Natural killer cell (primary cell): ENCODE measurements at regions not wholly inside any gene's neighbourhood (a gene's known extent, or its start where the extent isn't known, plus 50 kb on each side); places are given as distances from the start of the nearest gene placed in this dataset.

Experiments used
- ATAC-seq, 3 donors: fragments of 150-1000 bp in 2 of 3; fragments of 200-7000 bp in 1 of 3; cut with Tn5 transposase; 1 replicate in 1 of 3; 2 replicates in 2 of 3; pipeline ENCODE4 v1.10.0; 2021; ENCODE audit warnings: mild to moderate bottlenecking in 2 of 3, moderate library complexity in 2 of 3
- DNase-seq, 2 donors: peaks; one replicate each; pipeline versions ENCODE4 v3.0.0 to v3.0.0-alpha.2; 2013 to 2021; ENCODE audit warnings: mixed read lengths in 1 of 2
- H3K27ac ChIP-seq: one replicate; pipeline ENCODE4 v1.5.1; 2013; ENCODE audit warnings: mild to moderate bottlenecking, low read length
- H3K27me3 ChIP-seq: one replicate; pipeline ENCODE4 v1.6.1; 2013; ENCODE audit warnings: low read length; ENCODE audit not compliant: control insufficient read depth, insufficient read depth
- H3K36me3 ChIP-seq: one replicate; pipeline ENCODE4 v1.6.1; 2013; ENCODE audit warnings: low read length; ENCODE audit not compliant: control insufficient read depth, insufficient read depth
- H3K4me1 ChIP-seq: one replicate; pipeline ENCODE4 v1.6.1; 2013; ENCODE audit warnings: low read length; ENCODE audit not compliant: control insufficient read depth, insufficient read depth
- H3K4me3 ChIP-seq: one replicate; pipeline ENCODE4 v1.5.1; 2013; ENCODE audit warnings: low read length
- H3K9me3 ChIP-seq: one replicate; pipeline ENCODE4 v1.6.1; 2013; ENCODE audit warnings: low read length; ENCODE audit not compliant: control insufficient read depth, insufficient read depth
- H3K27ac Mint-ChIP-seq, 2 donors: one replicate each; pipeline ENCODE4 v1.8.0; 2022; ENCODE audit warnings: mild to moderate bottlenecking in 2 of 2, mixed read lengths in 2 of 2, moderate library complexity in 1 of 2
- H3K27me3 Mint-ChIP-seq, 2 donors: one replicate each; pipeline ENCODE4 v1.8.0; 2022; ENCODE audit warnings: low read depth in 2 of 2, mixed read lengths in 2 of 2
- H3K36me3 Mint-ChIP-seq: one replicate; pipeline ENCODE4 v1.8.0; 2022; ENCODE audit warnings: mixed read lengths
- H3K4me1 Mint-ChIP-seq, 2 donors: one replicate each; pipeline ENCODE4 v1.8.0; 2022; ENCODE audit warnings: mixed read lengths in 2 of 2
- H3K4me3 Mint-ChIP-seq: one replicate; pipeline ENCODE4 v1.8.0; 2022; ENCODE audit warnings: mild to moderate bottlenecking, moderate library complexity, mixed read lengths
- H3K9me3 Mint-ChIP-seq, 2 donors: one replicate each; pipeline ENCODE4 v1.8.0; 2022; ENCODE audit warnings: mixed read lengths in 2 of 2
- WGBS: methylation state at CpG from one replicate; pipeline ENCODE4 v1.1.7; 2013; ENCODE audit warnings: missing lambda C conversion rate; ENCODE audit not compliant: insufficient coverage; 5-methylcytosine and 5-hydroxymethylcytosine counted together
- intact Hi-C: fragments of 100-400 bp; cut with micrococcal nuclease; formaldehyde crosslinking; loops from one replicate; pipeline ENCODE4 v1.14.2; 2022
- TF ChIP-seq, protein P1 (sequence below): fragments of 200-600 bp; IDR thresholded peaks from one replicate; pipeline ENCODE4 v1.8.0; 2022; ENCODE audit warnings: antibody characterized with exemption

DNA sequence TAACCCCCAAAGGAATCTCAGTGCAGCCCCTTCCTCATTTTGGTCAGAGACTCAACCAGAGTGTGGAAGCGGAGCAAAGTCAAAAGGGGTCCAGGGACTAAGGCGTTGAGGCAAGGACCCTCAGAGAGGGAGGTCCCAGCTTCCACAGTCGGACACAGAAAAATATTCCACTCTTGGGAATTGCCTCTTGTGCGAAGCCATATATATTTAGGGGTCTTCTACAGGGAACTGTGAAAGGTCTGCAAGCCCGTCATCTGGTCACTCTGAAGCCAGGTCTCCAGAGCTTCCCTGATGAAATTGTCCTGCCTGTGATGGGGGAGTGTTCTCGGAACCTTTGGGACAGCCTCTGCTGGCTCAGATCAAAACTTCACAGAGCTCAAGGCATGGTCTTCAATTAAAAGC, 160.8 kb downstream of the TBXT start:
- Histone ChIP-seq H3K4me1 (no peaks in the 10 kb centered on the region), H3K27me3 (peaks cover 14% of the 10 kb centered on the region), H3K36me3 (no peaks in the 10 kb centered on the region), H3K9me3 (no peaks in the 10 kb centered on the region), H3K27ac (no peak overlapping the region), H3K4me3 (no peak overlapping the region)
- H3K27ac Mint-ChIP-seq = no peak overlapping the region
- peaks cover 51 to 62% of the 10 kb centered on the region in 2 donors for H3K27me3 Mint-ChIP-seq
- H3K4me3 Mint-ChIP-seq = no peak overlapping the region
- TF ChIP-seq, protein P1, sequence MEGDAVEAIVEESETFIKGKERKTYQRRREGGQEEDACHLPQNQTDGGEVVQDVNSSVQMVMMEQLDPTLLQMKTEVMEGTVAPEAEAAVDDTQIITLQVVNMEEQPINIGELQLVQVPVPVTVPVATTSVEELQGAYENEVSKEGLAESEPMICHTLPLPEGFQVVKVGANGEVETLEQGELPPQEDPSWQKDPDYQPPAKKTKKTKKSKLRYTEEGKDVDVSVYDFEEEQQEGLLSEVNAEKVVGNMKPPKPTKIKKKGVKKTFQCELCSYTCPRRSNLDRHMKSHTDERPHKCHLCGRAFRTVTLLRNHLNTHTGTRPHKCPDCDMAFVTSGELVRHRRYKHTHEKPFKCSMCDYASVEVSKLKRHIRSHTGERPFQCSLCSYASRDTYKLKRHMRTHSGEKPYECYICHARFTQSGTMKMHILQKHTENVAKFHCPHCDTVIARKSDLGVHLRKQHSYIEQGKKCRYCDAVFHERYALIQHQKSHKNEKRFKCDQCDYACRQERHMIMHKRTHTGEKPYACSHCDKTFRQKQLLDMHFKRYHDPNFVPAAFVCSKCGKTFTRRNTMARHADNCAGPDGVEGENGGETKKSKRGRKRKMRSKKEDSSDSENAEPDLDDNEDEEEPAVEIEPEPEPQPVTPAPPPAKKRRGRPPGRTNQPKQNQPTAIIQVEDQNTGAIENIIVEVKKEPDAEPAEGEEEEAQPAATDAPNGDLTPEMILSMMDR = no peak
- H3K4me1 Mint-ChIP-seq = no peaks in the 10 kb centered on the region
- intact Hi-C loops = no loop called here
- no peak for DNase-seq
- no peaks in the 10 kb centered on the region for H3K9me3 Mint-ChIP-seq
- 31% methylated on average over 6 of the region's 6 CpGs for WGBS
- no peaks in the 10 kb centered on the region for H3K36me3 Mint-ChIP-seq
- no peak for ATAC-seq

DNA sequence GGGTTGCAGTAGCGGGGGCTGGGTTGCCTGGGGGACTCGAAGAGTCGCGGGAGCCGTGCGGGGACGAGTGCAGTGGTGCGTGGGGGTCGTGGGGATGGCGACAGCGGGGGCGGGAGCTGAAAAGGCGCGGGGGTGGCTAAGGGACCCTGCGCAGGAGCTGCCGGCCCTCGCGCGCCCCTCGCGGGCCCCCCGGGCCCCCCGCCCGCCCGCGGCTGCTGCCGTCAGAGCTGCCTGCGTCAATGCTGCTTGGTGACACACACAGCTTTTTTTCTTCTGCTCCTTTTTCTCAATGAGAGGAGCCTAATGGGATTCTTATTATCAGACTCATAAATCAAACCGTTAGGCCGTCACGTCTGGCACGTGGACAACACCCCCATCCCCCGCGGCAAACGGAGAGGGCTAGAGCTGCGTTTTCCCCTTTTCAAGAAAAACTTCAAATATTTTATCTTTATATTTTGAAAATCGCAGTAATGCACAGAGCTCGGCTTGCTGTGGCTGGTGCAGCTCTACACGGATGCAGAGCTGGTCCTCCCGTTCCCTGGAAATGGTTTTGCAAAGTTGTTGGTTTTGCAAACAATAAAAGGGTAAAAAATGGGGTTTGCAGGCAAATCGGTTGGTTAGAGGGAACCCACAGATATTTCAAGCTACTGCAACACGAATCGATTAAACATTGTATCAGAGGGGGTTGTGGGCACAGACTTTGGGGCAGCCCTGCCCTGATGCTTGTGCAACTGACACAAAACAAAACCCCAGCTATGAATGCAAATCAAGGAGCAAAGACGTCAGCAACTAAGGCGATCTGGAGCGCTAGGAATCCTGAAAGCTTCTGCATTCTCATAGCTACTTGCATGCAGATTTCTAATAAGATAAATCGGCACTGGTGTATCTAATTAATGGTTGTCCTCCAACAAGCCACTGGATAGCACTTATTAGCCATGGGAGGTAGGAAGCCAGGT, 161.4 kb downstream of the TBXT start:
- Histone ChIP-seq H3K9me3 (no peaks in the 10 kb centered on the region), H3K27me3 (peaks cover 14% of the 10 kb centered on the region), H3K27ac (no peak overlapping the region), H3K4me3 (no peak overlapping the region), H3K36me3 (no peaks in the 10 kb centered on the region), H3K4me1 (no peaks in the 10 kb centered on the region)
- ATAC-seq = no peak
- DNase-seq = no peak
- H3K27me3 Mint-ChIP-seq = peaks cover 53 to 64% of the 10 kb centered on the region in 2 donors
- intact Hi-C loops = no loop called here
- no peaks in the 10 kb centered on the region for H3K9me3 Mint-ChIP-seq
- 5% methylated on average over 47 of the region's 47 CpGs for WGBS
- no peaks in the 10 kb centered on the region for H3K4me1 Mint-ChIP-seq
- H3K27ac Mint-ChIP-seq = no peak overlapping the region
- TF ChIP-seq, protein P1 = no peak
- H3K36me3 Mint-ChIP-seq = no peaks in the 10 kb centered on the region
- no peak overlapping the region for H3K4me3 Mint-ChIP-seq

DNA sequence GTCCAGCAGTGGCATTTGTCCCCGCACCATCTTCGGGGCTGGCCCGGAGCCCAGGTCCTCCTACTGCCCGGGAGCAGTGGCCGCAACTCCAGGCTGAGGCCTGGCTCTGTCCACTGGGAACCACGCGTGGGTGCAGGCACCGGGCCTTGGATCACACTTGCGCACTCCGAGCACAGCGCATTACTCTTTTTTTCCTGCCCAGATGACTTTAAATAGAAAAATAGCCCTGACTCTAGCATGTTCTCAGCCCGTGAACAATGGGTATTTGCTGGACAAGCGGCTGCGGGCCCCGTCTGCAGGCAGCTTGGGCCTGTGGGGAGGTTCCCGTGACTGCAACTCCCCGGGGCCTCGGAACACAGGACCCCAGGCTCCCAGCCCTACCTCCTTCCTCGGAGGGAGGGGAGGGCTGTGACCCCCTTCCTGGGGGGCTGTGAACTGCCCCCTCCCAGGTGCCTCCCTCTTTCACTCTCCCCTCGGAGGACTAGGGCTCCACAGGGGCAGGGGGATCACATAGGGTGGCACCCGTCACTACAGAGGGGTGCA, 162.2 kb downstream of the TBXT start:
- Mint-ChIP-seq H3K4me1 (no peaks in the 10 kb centered on the region), H3K9me3 (no peaks in the 10 kb centered on the region), H3K27ac (no peak overlapping the region), H3K27me3 (peaks cover 52 to 67% of the 10 kb centered on the region in 2 donors), H3K4me3 (no peak overlapping the region), H3K36me3 (no peaks in the 10 kb centered on the region)
- Histone ChIP-seq H3K4me3 (no peak overlapping the region), H3K36me3 (no peaks in the 10 kb centered on the region), H3K9me3 (no peaks in the 10 kb centered on the region), H3K27ac (no peak overlapping the region), H3K4me1 (no peaks in the 10 kb centered on the region), H3K27me3 (peaks cover 14% of the 10 kb centered on the region)
- DNase-seq (no peak), ATAC-seq (no peak)
- intact Hi-C loops = no loop called here
- TF ChIP-seq, protein P1 = no peak
- WGBS = 28% methylated on average over 20 of the region's 21 CpGs
